BLaER1 treated with 17β-estradiol and CSF1 and Interleukin-3, amounts not matched to agents 10 nM and 100 nM (cell line): ENCODE measurements at regions not wholly inside any gene's neighbourhood (a gene's known extent, or its start where the extent isn't known, plus 50 kb on each side); places are given as distances from the start of the nearest gene placed in this dataset.

Experiments used
- H3K27ac ChIP-seq, 11 experiments: shearing (Covaris generic); formaldehyde crosslinking; 2 replicates each; pipeline ENCODE4 v1.8.1; 2022
- H3K27me3 ChIP-seq, 11 experiments: shearing (Covaris generic); formaldehyde crosslinking; 2 replicates each; pipeline ENCODE4 v1.8.1; 2022
- H3K36me3 ChIP-seq, 11 experiments: shearing (Covaris generic); formaldehyde crosslinking; 2 replicates each; pipeline ENCODE4 v1.8.1; 2022
- H3K4me1 ChIP-seq, 10 experiments: shearing (Covaris generic); formaldehyde crosslinking; 2 replicates each; pipeline ENCODE4 v1.8.1; 2022
- H3K4me2 ChIP-seq, 11 experiments: shearing (Covaris generic); formaldehyde crosslinking; 2 replicates each; pipeline ENCODE4 v1.8.1; 2022
- H3K4me3 ChIP-seq, 10 experiments: shearing (Covaris generic); formaldehyde crosslinking; 2 replicates each; pipeline ENCODE4 v1.8.1; 2022
- H3K9ac ChIP-seq, 11 experiments: shearing (Covaris generic); formaldehyde crosslinking; 2 replicates each; pipeline ENCODE4 v1.8.1; 2022
- H3K9me3 ChIP-seq, 11 experiments: shearing (Covaris generic); formaldehyde crosslinking; replicated peaks in 1 of 11; 2 replicates each; pipeline ENCODE4 v1.8.1; 2022
- H4K20me1 ChIP-seq, 11 experiments: shearing (Covaris generic); formaldehyde crosslinking; 2 replicates each; pipeline ENCODE4 v1.8.1; 2022
- Cebpa-rat ChIP-seq, 11 experiments: shearing (Covaris generic); IDR thresholded peaks; 2 replicates each; pipeline ENCODE4 v1.8.1; 2022

- no peak for TF ChIP-seq Cebpa-rat (IDR thresholded peaks at IDR 0.05)
- Histone ChIP-seq H4K20me1 (no peaks in the 10 kb centered on the region), H3K36me3 (no peaks in the 10 kb centered on the region), H3K27me3 (no peaks in the 10 kb centered on the region), H3K9ac (no peak overlapping the region), H3K27ac (no peak overlapping the region), H3K4me3 (no peak overlapping the region), H3K9me3 (no peaks in the 10 kb centered on the region), H3K4me1 (no peaks in the 10 kb centered on the region), H3K4me2 (no peak overlapping the region)
These were observed 367.5 kb upstream of the ACTBL2 start for GRCh38 chr5:57850109-57850508.

DNA sequence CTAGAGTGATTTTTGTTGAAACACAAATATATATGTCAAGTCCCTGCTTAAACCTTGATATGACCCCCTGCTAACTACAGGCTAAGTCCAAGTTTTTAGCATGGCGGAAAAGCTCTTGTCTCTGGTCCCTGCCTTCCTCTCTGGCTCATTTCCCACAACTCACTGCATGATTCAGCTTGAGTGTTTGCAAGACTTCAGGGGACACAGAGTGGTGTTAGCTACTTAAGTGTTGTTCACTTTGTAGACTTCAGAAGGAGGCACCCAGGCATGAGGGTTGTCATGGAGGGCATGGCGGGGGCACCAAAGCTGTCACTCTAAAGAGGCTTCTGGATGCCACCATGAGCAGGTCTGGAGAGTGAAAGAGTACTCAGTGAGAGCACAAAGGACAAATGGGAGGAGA is 362.4 kb upstream of the ACTBL2 start:
- Histone ChIP-seq H4K20me1 (no peaks in the 10 kb centered on the region), H3K4me1 (no peaks in the 10 kb centered on the region), H3K27ac (no peak overlapping the region), H3K4me2 (no peak overlapping the region), H3K9me3 (no peaks in the 10 kb centered on the region), H3K27me3 (no peaks in the 10 kb centered on the region), H3K9ac (no peak overlapping the region), H3K4me3 (no peak overlapping the region), H3K36me3 (no peaks in the 10 kb centered on the region)
- TF ChIP-seq Cebpa-rat (IDR thresholded peaks at IDR 0.05), result no peak

GRCh38 chr5:57844410-57844809 is 361.8 kb upstream of the ACTBL2 start:
- Histone ChIP-seq H3K27ac (no peak overlapping the region), H3K9me3 (no peaks in the 10 kb centered on the region)
- no peak for TF ChIP-seq Cebpa-rat (IDR thresholded peaks at IDR 0.05)

DNA sequence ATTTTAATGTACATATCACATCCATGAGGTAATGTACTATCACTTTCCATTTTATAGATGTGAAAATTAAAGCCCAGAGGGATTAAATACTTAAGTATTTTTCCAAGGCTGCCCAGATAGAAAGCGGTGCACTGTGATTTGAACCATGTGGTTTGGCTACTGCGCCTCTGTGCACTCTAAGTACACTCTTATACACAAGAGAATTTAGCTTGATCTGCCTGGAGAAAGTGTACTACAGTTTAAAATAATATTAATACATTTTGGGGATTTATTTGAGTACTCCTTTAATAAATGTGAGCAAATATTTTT is 360.4 kb upstream of the ACTBL2 start:
- Histone ChIP-seq H3K4me1 (no peaks in the 10 kb centered on the region), H3K9me3 (no peaks in the 10 kb centered on the region), H4K20me1 (no peaks in the 10 kb centered on the region), H3K27me3 (no peaks in the 10 kb centered on the region), H3K4me2 (no peak overlapping the region), H3K9ac (no peak overlapping the region), H3K4me3 (no peak overlapping the region), H3K36me3 (no peaks in the 10 kb centered on the region), H3K27ac (no peak overlapping the region)
- no peak for TF ChIP-seq Cebpa-rat (IDR thresholded peaks at IDR 0.05)

More at GRCh38 chr5:57844410-57844809, 361.8 kb upstream of the ACTBL2 start:
- H3K4me1 ChIP-seq, result no peaks in the 10 kb centered on the region
- H3K4me2 ChIP-seq, result no peak overlapping the region
- no peak overlapping the region for H3K9ac ChIP-seq
- H3K27me3 ChIP-seq, result no peaks in the 10 kb centered on the region
- no peaks in the 10 kb centered on the region for H3K36me3 ChIP-seq
- no peak overlapping the region for H3K4me3 ChIP-seq
- no peaks in the 10 kb centered on the region for H4K20me1 ChIP-seq

DNA sequence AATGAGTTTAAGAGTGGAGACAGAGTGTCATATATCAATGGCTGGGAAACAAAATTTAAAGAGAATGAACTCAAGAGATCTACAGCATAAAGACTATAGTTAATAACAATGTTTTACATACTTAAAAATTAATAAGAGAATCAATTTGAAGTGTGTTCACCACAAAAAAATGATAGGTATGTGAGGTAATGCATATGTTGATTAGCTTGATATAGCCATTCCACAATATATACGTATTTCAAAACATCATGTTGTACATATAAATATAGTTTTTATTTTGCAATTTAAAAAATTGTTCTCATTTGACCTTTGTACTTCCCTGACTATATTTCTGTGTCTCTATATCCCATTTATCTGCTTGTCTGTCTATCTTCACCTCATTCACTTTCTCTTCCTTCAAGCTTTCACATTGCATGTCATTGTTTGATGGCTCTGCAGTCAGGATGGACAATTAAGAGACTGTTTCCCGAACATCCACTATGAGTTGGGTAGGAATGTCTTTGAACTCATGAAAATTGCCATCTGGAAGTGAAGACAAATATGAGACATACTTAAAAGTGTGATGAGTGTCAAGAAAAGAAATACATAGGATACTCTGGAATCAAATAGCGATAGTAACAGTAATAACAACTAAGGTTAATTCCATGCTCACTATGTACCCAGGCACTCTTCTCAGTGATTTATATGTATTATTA is 359.9 kb upstream of the ACTBL2 start:
- no peaks in the 10 kb centered on the region for H3K36me3 ChIP-seq
- H4K20me1 ChIP-seq, result no peaks in the 10 kb centered on the region
- H3K27ac ChIP-seq, result no peak overlapping the region
- no peak overlapping the region for H3K4me2 ChIP-seq
- no peak overlapping the region for H3K4me3 ChIP-seq
- H3K4me1 ChIP-seq, result no peaks in the 10 kb centered on the region
- no peaks in the 10 kb centered on the region for H3K9me3 ChIP-seq
- no peak overlapping the region for H3K9ac ChIP-seq
- TF ChIP-seq Cebpa-rat (IDR thresholded peaks at IDR 0.05), result no peak
- H3K27me3 ChIP-seq, result no peaks in the 10 kb centered on the region

DNA sequence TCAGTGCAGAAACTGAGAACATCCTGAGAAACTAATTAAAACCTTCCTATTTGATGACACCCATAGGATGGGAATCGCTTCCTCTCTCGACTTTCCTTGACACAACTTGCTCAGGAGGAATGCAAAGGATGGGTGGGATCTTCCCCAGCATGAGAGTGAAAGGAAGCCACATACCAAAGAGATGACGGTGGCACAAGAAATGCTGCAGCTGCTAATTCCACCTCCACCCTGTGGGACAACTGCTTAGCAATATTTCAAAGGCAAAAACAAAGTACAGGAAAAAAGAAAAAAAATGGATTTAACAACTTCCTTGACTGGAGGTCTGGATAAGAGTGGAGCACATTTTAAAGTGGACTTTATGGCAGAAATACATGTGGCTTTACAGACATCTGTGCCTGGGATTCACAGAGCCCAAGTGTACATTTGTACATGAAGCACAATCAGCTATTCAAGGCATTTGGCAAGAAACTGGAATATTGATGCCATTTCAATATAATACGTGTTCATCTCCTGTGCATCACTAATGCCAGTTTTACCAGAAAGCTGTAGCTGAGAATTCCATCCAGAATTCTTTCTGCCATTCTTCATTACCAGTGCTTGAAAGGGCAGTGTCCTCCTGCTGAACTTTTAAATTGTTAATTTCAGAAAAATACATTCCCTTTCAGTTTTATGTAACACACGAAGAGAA is 359.2 kb upstream of the ACTBL2 start:
- no peak for TF ChIP-seq Cebpa-rat (IDR thresholded peaks at IDR 0.05)
- H3K27me3 ChIP-seq, result no peaks in the 10 kb centered on the region
- H4K20me1 ChIP-seq, result no peaks in the 10 kb centered on the region
- H3K36me3 ChIP-seq, result no peaks in the 10 kb centered on the region
- H3K9me3 ChIP-seq, result no peaks in the 10 kb centered on the region
- H3K4me1 ChIP-seq, result no peaks in the 10 kb centered on the region
- no peak overlapping the region for H3K27ac ChIP-seq
- no peak overlapping the region for H3K4me2 ChIP-seq
- no peak overlapping the region for H3K9ac ChIP-seq
- no peak overlapping the region for H3K4me3 ChIP-seq

- no peak overlapping the region for H3K27ac ChIP-seq
- no peaks in the 10 kb centered on the region for H3K4me1 ChIP-seq
- no peaks in the 10 kb centered on the region for H3K9me3 ChIP-seq
- no peak overlapping the region for H3K9ac ChIP-seq
- H3K36me3 ChIP-seq, result no peaks in the 10 kb centered on the region
- TF ChIP-seq Cebpa-rat (IDR thresholded peaks at IDR 0.05), result no peak
- no peak overlapping the region for H3K4me3 ChIP-seq
- no peaks in the 10 kb centered on the region for H4K20me1 ChIP-seq
- no peak overlapping the region for H3K4me2 ChIP-seq
- no peaks in the 10 kb centered on the region for H3K27me3 ChIP-seq
These were observed 356.9 kb upstream of the ACTBL2 start for GRCh38 chr5:57839437-57840079.

DNA sequence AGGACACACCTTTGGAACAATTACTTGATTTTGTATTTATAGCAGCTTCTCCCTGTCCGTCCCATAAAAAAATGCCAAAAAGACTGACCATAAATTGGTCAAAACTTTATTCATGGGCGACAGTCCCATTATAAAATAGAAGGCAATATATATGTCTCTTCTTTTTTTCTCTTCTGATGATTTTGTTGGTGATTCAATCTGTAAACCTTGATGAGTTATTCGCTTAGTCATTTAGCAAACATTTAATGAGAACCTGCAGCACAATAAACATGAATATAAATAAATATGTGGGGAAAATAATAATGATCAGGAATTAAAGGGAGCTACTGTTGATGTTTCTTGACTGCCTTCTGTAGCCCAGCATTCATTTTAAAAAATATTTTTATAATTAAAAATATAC is 356.4 kb upstream of the ACTBL2 start:
- no peaks in the 10 kb centered on the region for H3K4me1 ChIP-seq
- H3K4me2 ChIP-seq, result no peak overlapping the region
- no peaks in the 10 kb centered on the region for H4K20me1 ChIP-seq
- H3K4me3 ChIP-seq, result no peak overlapping the region
- no peaks in the 10 kb centered on the region for H3K9me3 ChIP-seq
- no peaks in the 10 kb centered on the region for H3K36me3 ChIP-seq
- H3K27me3 ChIP-seq, result no peaks in the 10 kb centered on the region
- H3K9ac ChIP-seq, result no peak overlapping the region
- TF ChIP-seq Cebpa-rat (IDR thresholded peaks at IDR 0.05), result no peak
- H3K27ac ChIP-seq, result no peak overlapping the region

DNA sequence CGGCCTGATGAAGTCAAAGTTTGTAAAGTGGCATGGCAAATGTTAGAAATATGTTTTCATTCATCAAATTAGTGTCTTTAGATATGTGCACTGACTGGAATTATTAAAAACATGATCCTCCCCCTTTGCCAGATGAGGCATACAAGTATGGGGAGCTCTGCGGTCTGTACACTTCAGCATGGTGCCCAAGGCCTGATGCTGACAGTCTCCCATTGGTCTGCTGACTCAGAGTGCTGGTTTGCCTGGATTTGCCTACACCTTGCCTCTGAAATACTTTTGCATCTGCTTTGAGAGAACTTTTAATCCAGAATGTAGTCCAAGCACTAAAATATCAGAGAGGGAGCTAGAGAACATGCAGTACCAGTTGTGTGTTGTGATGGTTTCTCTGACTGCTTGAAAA is 354.3 kb upstream of the ACTBL2 start:
- H3K9ac ChIP-seq, result no peak overlapping the region
- H3K4me2 ChIP-seq, result no peak overlapping the region
- H3K4me1 ChIP-seq, result no peaks in the 10 kb centered on the region
- H3K9me3 ChIP-seq, result no peaks in the 10 kb centered on the region
- no peak overlapping the region for H3K27ac ChIP-seq
- TF ChIP-seq Cebpa-rat (IDR thresholded peaks at IDR 0.05), result no peak
- H3K4me3 ChIP-seq, result no peak overlapping the region
- H4K20me1 ChIP-seq, result no peaks in the 10 kb centered on the region
- H3K36me3 ChIP-seq, result no peaks in the 10 kb centered on the region
- no peaks in the 10 kb centered on the region for H3K27me3 ChIP-seq

GRCh38 chr5:57836331-57836730 is 353.7 kb upstream of the ACTBL2 start:
- no peak overlapping the region for H3K9ac ChIP-seq
- H3K9me3 ChIP-seq, result no peaks in the 10 kb centered on the region
- H3K36me3 ChIP-seq, result no peaks in the 10 kb centered on the region
- no peaks in the 10 kb centered on the region for H4K20me1 ChIP-seq
- H3K4me3 ChIP-seq, result no peak overlapping the region
- H3K4me1 ChIP-seq, result no peaks in the 10 kb centered on the region
- no peak overlapping the region for H3K27ac ChIP-seq
- H3K4me2 ChIP-seq, result no peak overlapping the region
- no peaks in the 10 kb centered on the region for H3K27me3 ChIP-seq
- no peak for TF ChIP-seq Cebpa-rat (IDR thresholded peaks at IDR 0.05)
